ENCODE measurements at regions not wholly inside any gene's neighbourhood (a gene's known extent, or its start where the extent isn't known, plus 50 kb on each side); places are given as distances from the start of the nearest gene placed in this dataset.

- TF ChIP-seq POLR2AphosphoS5 (IDR thresholded peaks at IDR 0.05; ENCODE audit: low read depth, low read length) (no peak), SIN3A (IDR thresholded peaks at IDR 0.05; ENCODE audit: borderline replicate concordance, insufficient read depth, low read length) (no peak), FOXP2 (optimal IDR thresholded peaks at IDR 0.05; ENCODE audit: borderline replicate concordance, extremely low read depth, extremely low read length, insufficient read depth) (no peak), REST (IDR thresholded peaks at IDR 0.05; ENCODE audit: insufficient read depth in 1 of 2, low read depth in 2 of 2, low read length in 2 of 2) (no peak), TAF1 (IDR thresholded peaks at IDR 0.05; ENCODE audit: borderline replicate concordance, insufficient read depth, low read length) (no peak)
Observed at GRCh38 chr6:163776196-163776905, 361.8 kb downstream of the QKI start.
